ENCODE measurements at regions not wholly inside any gene's neighbourhood (a gene's known extent, or its start where the extent isn't known, plus 50 kb on each side); places are given as distances from the start of the nearest gene placed in this dataset.

DNA sequence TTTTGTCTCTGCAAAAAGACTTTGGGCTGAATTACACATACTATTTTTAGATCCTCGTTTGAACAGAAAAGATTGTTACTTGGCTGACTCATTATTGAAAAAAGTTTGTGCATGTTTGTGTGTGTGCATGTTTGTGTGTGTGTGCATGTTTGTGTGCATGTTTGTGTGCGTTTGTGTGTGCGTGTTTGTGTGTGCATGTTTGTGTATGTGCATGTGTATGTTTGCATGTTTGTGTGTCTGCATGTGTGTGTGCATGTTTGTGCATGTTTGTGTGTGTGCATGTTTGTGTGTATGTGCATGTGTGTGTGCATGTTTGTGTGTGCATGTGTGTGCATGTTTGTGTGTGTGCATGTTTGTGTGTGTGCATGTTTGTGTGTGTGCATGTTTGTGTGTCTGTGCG is 201.1 kb upstream of the FAT1 start:
- TF ChIP-seq, protein P1, sequence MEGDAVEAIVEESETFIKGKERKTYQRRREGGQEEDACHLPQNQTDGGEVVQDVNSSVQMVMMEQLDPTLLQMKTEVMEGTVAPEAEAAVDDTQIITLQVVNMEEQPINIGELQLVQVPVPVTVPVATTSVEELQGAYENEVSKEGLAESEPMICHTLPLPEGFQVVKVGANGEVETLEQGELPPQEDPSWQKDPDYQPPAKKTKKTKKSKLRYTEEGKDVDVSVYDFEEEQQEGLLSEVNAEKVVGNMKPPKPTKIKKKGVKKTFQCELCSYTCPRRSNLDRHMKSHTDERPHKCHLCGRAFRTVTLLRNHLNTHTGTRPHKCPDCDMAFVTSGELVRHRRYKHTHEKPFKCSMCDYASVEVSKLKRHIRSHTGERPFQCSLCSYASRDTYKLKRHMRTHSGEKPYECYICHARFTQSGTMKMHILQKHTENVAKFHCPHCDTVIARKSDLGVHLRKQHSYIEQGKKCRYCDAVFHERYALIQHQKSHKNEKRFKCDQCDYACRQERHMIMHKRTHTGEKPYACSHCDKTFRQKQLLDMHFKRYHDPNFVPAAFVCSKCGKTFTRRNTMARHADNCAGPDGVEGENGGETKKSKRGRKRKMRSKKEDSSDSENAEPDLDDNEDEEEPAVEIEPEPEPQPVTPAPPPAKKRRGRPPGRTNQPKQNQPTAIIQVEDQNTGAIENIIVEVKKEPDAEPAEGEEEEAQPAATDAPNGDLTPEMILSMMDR (IDR thresholded peaks at IDR 0.05; ENCODE audit: low read depth, low read length) = no peak
- peak in 1 of 2 donors; percentile 6 for DNase-seq (ENCODE audit: low read depth in 2 of 2)
- no peak overlapping the region for H3K4me3 ChIP-seq (replicated peaks in 1 of 2; ENCODE audit: low read depth in 2 of 2, low read length in 2 of 2)

DNA sequence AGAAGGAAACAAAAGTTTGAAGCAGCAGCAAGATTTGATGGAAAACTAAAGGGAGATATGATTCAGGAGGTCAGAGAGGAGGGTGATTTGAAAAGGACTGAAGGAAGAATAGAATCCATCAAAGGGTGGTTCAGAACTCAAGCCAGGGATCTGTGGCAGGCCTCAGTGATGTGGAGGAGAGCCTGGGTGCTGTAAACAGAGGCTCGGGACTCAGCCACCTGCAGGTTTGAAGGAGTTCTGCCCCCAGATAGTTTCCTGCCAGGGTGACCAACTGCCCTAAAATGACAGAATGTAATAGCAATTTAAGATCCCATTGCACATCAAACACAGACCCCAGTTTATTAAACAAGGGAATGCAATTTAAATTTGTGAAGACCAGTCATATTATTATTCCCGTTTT is 204.0 kb upstream of the FAT1 start:
- no peak for DNase-seq (ENCODE audit: low read depth in 2 of 2)
- no peak overlapping the region for H3K4me3 ChIP-seq (replicated peaks in 1 of 2; ENCODE audit: low read depth in 2 of 2, low read length in 2 of 2)
- TF ChIP-seq, protein P1 (IDR thresholded peaks at IDR 0.05; ENCODE audit: low read depth, low read length) = no peak

DNA sequence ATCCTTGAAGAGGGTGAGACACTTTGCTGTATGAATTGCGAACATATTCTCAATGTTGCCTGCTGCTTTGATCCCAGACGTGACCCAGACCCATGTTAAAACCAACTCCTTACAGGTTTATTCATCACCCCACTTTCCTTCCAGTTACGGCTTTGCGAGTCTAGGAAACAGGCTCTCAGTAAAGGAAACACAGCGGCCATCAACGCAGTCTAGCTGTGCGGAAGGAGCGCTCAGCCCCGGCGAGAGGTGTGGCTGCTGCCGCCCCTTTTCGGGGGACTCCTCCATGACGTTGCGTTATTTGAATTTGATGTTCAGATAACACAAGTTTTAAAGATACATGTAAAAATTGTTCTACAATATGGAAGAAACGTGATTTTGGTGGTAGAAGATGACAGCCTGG is 206.4 kb upstream of the FAT1 start:
- DNase-seq (ENCODE audit: low read depth in 2 of 2) = no peak
- TF ChIP-seq, protein P1 (IDR thresholded peaks at IDR 0.05; ENCODE audit: low read depth, low read length) = no peak

DNA sequence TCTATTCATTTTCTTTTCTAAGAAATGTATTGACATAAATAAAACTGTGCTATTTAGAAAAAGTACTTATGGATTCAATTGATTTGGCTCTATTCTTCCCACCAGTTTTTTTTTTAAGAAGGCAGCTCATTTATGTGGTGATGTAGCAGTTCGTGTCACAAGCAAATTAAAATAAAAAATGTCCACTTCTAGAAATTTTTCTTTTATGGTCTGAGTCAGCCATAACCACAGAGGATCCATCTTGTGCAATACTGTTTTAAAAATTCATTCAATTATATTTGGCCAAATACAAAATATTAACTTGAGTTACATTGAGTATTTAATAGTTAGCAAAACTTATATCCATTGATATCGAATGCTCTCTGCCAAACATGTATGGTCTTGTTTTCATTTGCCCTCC is 207.9 kb upstream of the FAT1 start:
- TF ChIP-seq, protein P1 (IDR thresholded peaks at IDR 0.05; ENCODE audit: low read depth, low read length) = no peak
- no peak overlapping the region for H3K4me3 ChIP-seq (replicated peaks in 1 of 2; ENCODE audit: low read depth in 2 of 2, low read length in 2 of 2)
- peak in 1 of 2 donors; percentile 59 for DNase-seq (ENCODE audit: low read depth in 2 of 2)

More for the DNA sequence above, 206.4 kb upstream of the FAT1 start:
- H3K4me3 ChIP-seq (replicated peaks in 1 of 2; ENCODE audit: low read depth in 2 of 2, low read length in 2 of 2) = no peak overlapping the region

DNA sequence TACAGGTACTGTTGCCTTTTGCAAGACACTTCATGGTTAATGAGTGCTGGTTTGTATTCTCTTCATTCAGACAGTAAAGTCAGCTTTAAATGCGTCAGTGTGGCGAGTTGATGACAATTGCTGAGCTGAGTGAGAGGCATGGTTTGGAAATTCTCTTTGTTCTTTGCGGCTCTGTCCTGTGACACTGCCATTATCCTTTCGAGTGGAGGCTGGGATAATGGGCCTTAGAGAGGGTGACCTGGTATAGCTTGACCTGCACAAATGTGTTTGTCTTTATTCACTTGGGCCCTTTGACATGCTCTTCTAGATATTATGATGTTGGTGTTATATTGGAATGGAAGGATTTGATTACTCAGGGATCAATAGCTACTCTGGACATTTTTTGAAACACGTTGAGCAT is 208.5 kb upstream of the FAT1 start:
- TF ChIP-seq, protein P1 (IDR thresholded peaks at IDR 0.05; ENCODE audit: low read depth, low read length) = no peak
- no peak for DNase-seq (ENCODE audit: low read depth in 2 of 2)
- no peak overlapping the region for H3K4me3 ChIP-seq (replicated peaks in 1 of 2; ENCODE audit: low read depth in 2 of 2, low read length in 2 of 2)

DNA sequence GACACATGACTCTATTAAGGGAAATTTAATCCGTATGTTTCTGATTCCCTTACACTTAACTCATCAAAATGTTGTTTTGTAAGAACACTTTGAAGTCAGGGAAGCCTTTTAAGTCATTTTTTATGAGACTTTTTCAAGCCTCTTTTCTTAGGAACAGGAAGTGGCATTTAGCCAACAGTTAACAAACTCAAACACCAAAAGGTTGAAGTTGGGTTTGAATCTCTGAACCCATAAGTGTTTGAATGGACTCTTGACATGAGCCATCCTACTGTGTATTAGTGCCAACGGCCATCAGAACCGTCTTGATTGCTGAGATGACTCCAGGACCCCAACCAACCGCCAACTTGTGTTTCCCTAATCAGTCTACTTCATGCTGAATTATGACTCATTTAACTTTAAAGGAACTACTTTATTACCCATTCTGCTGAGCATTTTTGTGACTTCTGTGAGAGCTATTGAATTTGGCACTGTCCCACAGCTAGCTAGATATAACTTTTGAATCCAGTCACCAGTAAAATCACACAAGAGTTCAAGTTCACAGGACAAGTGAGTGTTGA is 209.1 kb upstream of the FAT1 start:
- DNase-seq (ENCODE audit: low read depth in 2 of 2) = peak; percentile 20 to 66
- TF ChIP-seq, protein P1 (IDR thresholded peaks at IDR 0.05; ENCODE audit: low read depth, low read length) = no peak
- no peak overlapping the region for H3K4me3 ChIP-seq (replicated peaks in 1 of 2; ENCODE audit: low read depth in 2 of 2, low read length in 2 of 2)

DNA sequence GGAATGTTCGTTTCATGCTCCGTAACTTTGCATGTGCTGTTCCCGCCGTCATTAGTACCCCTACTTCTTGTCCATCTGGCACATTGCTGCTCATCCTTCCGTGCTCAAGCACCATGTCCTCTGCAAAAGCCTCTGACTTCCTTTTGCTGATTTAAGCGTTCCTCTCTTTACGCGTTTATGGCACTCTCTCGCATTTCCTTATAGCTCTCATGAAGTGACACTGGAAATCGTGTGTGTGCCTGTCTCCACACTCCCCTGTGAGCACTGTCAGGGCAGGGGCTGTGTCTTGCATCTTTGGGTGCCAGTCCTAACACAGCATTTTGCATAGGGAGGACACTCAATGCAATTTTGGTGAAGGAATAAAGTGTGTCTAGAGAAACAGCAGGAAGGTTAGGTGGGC is 210.6 kb upstream of the FAT1 start:
- DNase-seq (ENCODE audit: low read depth in 2 of 2) = no peak
- TF ChIP-seq, protein P1 (IDR thresholded peaks at IDR 0.05; ENCODE audit: low read depth, low read length) = no peak
- H3K4me3 ChIP-seq (replicated peaks in 1 of 2; ENCODE audit: low read depth in 2 of 2, low read length in 2 of 2) = no peak overlapping the region

All from cardiac fibroblast (primary cell).